ENCODE measurements at regions not wholly inside any gene's neighbourhood (a gene's known extent, or its start where the extent isn't known, plus 50 kb on each side); places are given as distances from the start of the nearest gene placed in this dataset.

GRCh38 chr12:22787557-22787956 lies 162.6 kb downstream of the ETNK1 start:
- TF ChIP-seq EZH2 (IDR thresholded peaks at IDR 0.05; ENCODE audit: low read length, missing control alignments) (no peak), CTCF (conservative IDR thresholded peaks at IDR 0.05 in 1 of 2, IDR thresholded peaks at IDR 0.05 in 1 of 2; ENCODE audit: low read depth in 1 of 2, low read length in 2 of 2) (no peak)
